ENCODE measurements at regions not wholly inside any gene's neighbourhood (a gene's known extent, or its start where the extent isn't known, plus 50 kb on each side); places are given as distances from the start of the nearest gene placed in this dataset.

- DNase-seq (ENCODE audit: low spot score) = no peak
Observed at GRCh38 chr1:69163779-69164178, 403.9 kb upstream of the LRRC7 start.

DNA sequence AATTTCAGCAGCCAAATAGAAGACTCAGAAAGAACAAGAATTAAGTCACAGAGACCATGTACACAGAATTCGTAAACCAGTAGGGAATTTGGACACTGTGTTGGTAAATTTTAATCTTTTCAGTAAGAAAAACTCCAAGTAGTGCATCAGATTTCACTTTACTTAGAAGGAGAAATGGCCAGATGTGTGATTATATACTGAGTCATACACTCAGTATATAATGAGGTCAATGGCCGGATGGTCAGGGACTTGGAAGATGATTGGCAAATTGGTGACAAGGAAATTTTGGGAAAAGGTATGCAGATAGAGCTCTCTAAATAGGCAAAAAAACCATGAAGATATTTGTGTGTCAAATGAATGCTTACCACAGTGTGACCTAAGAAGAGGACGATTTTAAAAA, 399.8 kb upstream of the LRRC7 start:
- no peak for DNase-seq (ENCODE audit: low spot score)

DNA sequence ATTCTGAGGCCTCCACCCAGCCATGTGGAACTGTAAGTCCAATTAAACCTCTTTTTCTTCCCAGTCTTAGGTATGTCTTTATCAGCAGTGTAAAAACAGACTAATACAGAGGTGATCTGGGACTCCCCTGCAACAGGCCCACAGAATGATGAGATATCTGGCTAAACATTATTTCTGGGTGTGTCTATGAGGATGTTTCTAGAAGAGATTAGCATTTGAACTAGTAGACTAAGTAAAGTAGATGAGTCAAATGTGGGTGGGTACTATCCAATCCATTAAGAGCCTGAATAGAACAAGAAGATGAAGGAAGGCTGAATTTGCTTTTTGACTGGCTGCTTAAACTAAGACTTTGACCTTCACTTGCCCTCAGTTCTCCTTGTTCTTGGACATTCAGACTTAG, 396.5 kb upstream of the LRRC7 start:
- DNase-seq (ENCODE audit: low spot score) = no peak

DNA sequence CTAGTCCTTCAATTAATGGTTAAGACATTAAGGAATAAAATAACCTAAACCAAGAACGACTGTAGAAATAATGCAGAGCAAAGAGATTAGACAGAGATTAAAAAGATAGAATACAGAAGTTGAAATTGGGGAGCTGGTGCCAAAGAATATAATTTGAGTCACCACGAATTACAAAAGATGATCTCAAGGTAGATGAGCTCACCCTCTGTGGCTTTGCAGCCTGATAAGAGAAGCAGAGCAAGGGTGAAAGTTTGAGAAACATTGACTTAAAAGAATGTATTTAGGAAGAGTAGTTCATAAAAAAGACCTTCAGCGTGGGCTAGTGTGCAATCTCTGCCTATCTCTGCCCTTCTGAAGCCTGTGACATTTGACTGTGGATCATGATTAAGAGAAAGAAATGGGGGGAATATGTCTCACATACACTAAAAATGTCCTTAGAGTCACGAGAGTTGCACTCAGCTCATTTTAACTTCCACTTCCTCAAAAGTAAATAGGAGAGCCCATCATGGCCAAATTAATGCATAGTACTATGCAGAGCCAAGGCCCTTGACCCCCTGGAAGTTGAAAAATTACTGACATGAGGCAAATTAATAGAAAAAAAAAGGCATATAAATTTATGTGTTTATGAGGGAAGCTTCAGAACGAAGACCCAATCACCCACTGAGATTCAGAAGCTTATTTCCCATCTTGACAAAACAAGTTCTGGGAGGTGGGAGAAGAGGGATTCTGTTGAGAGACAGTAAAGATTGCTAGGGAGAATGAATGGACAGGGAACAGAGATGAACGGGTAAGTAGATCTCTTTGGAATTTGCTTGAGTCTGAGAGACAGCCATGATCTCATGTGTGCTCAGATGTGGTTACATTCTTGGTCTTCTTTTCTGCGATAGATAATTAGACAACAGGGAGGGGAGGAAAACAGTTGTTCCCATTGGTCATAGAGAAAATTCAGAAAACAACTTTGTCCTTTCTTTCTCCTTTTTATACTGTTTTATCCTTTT, 395.4 kb upstream of the LRRC7 start:
- DNase-seq (ENCODE audit: low spot score) = no peak

GRCh38 chr1:69175053-69175452, 392.7 kb upstream of the LRRC7 start:
- DNase-seq (ENCODE audit: low spot score) = no peak

- DNase-seq (ENCODE audit: low spot score) = no peak
Observed at GRCh38 chr1:69180358-69180757, 387.4 kb upstream of the LRRC7 start.

DNA sequence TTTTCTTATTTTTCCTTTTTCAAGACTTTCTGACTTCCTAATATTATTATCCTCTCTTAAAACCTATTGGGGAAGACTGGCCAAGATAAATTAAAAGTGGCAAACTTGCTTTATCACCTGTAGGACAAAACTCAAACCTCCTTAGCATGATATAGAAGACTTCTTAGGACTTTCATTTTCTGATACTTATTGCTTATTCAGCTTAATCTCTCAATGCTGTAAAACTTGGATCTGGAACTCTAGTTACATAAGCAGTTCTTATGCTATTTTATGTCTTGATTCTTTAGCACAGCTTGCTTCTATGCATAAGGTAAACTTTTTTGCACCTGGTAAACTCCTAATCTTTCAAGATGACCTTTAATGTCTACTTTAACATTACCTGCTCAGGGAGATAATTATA, 382.3 kb upstream of the LRRC7 start:
- no peak for DNase-seq (ENCODE audit: low spot score)

- DNase-seq (ENCODE audit: low spot score) = no peak
Observed at GRCh38 chr1:69191335-69191734, 376.4 kb upstream of the LRRC7 start.

GRCh38 chr1:69195136-69195535, 372.6 kb upstream of the LRRC7 start:
- DNase-seq (ENCODE audit: low spot score) = no peak

DNA sequence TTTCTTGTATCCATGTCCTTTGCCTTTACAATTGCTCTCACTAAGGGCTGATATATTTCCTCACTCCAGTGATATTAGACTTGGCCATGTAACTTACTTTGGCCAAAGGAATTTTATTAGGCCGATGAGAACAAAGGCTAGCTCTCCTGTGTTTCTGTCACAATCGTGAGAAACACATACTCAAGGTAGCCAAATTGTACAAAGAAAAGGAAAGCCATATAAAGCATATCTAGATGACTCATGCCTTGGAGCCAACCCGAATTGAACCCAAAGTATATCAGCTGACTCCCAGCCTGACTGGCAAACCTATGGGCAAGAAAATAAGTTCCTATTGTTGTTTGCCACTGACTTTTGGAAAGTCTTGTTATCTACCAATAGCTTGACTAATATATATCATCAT, 371.7 kb upstream of the LRRC7 start:
- DNase-seq (ENCODE audit: low spot score) = no peak

GRCh38 chr1:69197816-69198215, 369.9 kb upstream of the LRRC7 start:
- no peak for DNase-seq (ENCODE audit: low spot score)

DNA sequence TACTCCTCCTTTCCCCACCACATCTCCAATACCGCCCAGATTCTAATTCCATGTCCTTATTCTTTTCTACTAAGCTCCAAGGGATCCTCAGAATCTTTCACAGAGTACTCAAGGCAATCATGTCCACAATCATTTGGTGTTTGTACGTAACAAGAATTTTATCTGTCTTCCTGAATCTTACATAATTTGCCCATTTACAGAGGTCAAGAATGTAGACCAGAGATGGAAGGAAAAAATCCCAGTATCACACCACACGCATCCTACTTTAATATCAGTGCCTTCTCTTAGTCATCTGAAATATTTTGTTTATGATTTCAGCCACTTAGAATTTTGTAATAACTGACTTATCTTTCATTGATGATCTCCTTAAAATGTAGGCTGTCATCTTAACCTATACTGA, 366.0 kb upstream of the LRRC7 start:
- DNase-seq (ENCODE audit: low spot score) = no peak

GRCh38 chr1:69203166-69203565, 364.6 kb upstream of the LRRC7 start:
- DNase-seq (ENCODE audit: low spot score) = no peak

GRCh38 chr1:69213644-69214043, 354.1 kb upstream of the LRRC7 start:
- no peak for DNase-seq (ENCODE audit: low spot score)

GRCh38 chr1:69215883-69216282, 351.8 kb upstream of the LRRC7 start:
- no peak for DNase-seq (ENCODE audit: low spot score)

- no peak for DNase-seq (ENCODE audit: low spot score)
Observed at GRCh38 chr1:69220672-69221071, 347.1 kb upstream of the LRRC7 start.

- no peak for DNase-seq (ENCODE audit: low spot score)
Observed at GRCh38 chr1:69221524-69221923, 346.2 kb upstream of the LRRC7 start.

- no peak for DNase-seq (ENCODE audit: low spot score)
Observed at GRCh38 chr1:69223156-69223555, 344.6 kb upstream of the LRRC7 start.

GRCh38 chr1:69228501-69228900, 339.2 kb upstream of the LRRC7 start:
- no peak for DNase-seq (ENCODE audit: low spot score)

GRCh38 chr1:69230208-69230607, 337.5 kb upstream of the LRRC7 start:
- no peak for DNase-seq (ENCODE audit: low spot score)

DNA sequence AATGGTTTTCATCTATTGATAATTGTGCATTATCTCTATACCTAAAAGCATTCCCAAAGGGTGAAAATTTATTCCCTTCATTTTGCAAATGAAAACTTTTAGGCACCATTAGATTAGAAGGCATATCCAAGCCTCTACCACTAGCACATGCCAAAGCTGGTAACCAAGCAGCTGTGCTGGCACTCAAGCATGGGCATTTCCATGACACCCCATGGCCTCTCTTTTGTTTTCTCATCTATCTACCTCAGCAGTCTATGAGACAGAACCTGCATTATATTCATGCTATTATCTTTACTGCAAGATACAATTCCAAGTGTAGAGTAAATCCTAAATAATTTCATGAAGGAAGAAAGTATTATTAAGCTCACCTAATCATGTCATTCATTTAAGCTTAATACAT, 334.3 kb upstream of the LRRC7 start:
- no peak for DNase-seq (ENCODE audit: low spot score)

DNA sequence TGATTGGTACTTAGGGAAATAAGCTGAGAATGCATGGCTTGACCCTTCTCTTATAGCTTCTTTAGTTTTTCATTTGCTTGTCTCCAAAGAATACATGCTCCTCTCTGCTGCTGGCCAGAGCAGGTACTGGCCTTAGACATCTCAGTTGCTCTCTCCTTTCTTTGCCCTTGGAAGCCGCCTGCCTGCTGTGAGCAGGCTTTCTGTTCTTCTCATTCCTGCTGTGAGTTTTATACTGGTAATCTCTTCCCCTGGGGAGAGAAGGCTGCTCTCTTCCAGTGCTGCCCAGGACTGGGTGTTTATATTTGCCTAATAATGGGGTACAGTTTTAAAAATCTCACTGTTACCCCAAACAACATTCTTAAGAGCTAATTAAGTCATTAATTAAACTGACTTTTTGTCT, 323.5 kb upstream of the LRRC7 start:
- DNase-seq (ENCODE audit: low spot score) = no peak

- DNase-seq (ENCODE audit: low spot score) = no peak
Observed at GRCh38 chr1:69246109-69246508, 321.6 kb upstream of the LRRC7 start.

DNA sequence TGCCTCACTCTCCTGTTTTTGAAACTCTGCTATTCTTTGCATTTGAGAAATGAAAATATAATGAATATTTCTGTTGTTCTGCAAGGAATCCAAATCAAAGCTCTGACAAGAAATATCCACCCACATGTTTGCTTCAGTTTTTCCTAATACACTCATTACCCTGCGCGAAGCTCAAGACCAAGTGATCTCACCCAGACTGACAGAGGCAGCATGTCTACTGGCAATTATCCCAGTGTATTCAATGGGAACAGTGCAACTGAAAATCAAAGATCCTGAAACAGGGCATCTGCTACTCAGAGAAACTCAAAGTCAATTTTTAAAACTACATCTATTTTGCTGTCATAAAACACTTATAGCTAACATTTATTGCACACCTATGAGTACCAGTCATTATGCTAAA, 321.0 kb upstream of the LRRC7 start:
- no peak for DNase-seq (ENCODE audit: low spot score)
